GM12891 (cell line): ENCODE measurements at regions not wholly inside any gene's neighbourhood (a gene's known extent, or its start where the extent isn't known, plus 50 kb on each side); places are given as distances from the start of the nearest gene placed in this dataset.
"Not testable (repeated sequence)": the region's sequence is repeated elsewhere in the genome, so short reads cannot be mapped to it uniquely, and the experiment has no call there.

ENCODE experiments used
- DNase-seq: peaks from one replicate; pipeline ENCODE4 v3.0.0; 2011; ENCODE audit warnings: low spot score; ENCODE audit not compliant: insufficient read length
- FAIRE-seq: peaks from 2 replicates; lab custom pipeline; 2011; peaks lifted over from hg19 to GRCh38; lab: Jason Lieb, UNC
- PAX5 ChIP-seq: IDR thresholded peaks from 2 replicates; pipeline ENCODE4 v1.6.1; 2011; ENCODE audit warnings: low read length, moderate library complexity, mild to moderate bottlenecking; ENCODE audit not compliant: insufficient read depth, severe bottlenecking
- POLR2A ChIP-seq: IDR thresholded peaks from 2 replicates; pipeline ENCODE4 v1.6.1; 2011; ENCODE audit warnings: low read depth, low read length, control low read depth
- POLR2AphosphoS5 ChIP-seq: IDR thresholded peaks from 2 replicates; pipeline ENCODE4 v1.6.1; 2011; ENCODE audit warnings: low read depth, low read length, control low read depth
- POU2F2 ChIP-seq: IDR thresholded peaks from 2 replicates; pipeline ENCODE4 v1.6.1; 2011; ENCODE audit warnings: low read depth, mild to moderate bottlenecking, control low read depth, low read length, moderate library complexity
- SPI1 ChIP-seq: IDR thresholded peaks from 2 replicates; pipeline ENCODE4 v1.6.1; 2011; ENCODE audit warnings: low read depth, low read length, control low read depth
- TAF1 ChIP-seq: IDR thresholded peaks from 2 replicates; pipeline ENCODE4 v1.6.1; 2011; ENCODE audit warnings: low read depth, low read length, control low read depth

- FAIRE-seq (no peak), DNase-seq (no peak)
- no peak for TF ChIP-seq TAF1
Measured at GRCh38 chr10:22848509-22848908, 79.3 kb upstream of the ARMC3 start.

DNA sequence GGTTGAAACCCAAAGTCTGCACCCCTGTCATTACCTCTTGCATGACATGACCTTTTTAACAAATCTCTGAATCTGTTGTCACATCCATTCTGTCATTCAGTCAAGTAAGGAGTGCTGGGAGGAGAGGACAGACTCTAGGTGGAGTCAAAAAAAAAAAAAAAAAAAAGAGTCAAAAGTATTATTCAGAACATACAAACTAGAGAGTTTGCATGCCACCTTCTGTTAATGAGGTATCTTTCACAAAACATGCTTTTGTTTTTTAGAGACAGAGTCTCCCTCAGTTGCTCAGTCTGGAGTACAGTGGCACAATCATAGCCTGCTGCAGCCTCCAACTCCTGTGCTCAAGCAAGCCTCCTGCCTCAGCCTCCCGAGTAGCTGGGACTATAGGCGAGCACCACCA is 81.6 kb upstream of the ARMC3 start:
- DNase-seq, result no peak
- TF ChIP-seq POU2F2, result no peak
- no peak for TF ChIP-seq PAX5
- TF ChIP-seq TAF1, result no peak
- no peak for TF ChIP-seq POLR2AphosphoS5
- no peak for TF ChIP-seq POLR2A
- no peak for TF ChIP-seq SPI1
- no peak for FAIRE-seq

GRCh38 chr10:22839639-22840038 is 88.2 kb upstream of the ARMC3 start:
- DNase-seq (no peak), FAIRE-seq (no peak)
- TF ChIP-seq PAX5 (no peak), SPI1 (no peak), POLR2AphosphoS5 (no peak), POLR2A (no peak), POU2F2 (no peak)

DNA sequence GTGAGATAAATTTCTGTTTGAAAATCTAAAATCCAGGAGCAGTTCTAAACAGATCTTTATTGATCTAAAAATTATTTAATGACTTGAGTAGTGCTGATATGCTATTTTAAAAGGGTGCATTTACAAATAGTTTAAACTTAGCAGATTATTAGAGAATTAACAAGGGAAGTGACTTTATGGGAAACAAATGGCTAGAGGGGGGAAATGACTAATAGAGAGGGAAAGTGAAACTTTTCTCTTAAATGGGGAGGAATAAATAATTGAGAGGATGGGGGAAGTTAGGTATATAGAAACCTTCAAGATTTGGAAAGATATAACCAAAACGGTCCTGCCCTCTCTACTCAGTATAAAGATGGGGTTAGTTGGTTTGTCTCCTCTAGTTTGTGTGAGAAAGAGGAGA is 90.1 kb upstream of the ARMC3 start:
- FAIRE-seq (no peak), DNase-seq (no peak)
- TF ChIP-seq PAX5, result no peak
- no peak for TF ChIP-seq TAF1
- TF ChIP-seq POLR2AphosphoS5, result no peak
- TF ChIP-seq POLR2A, result no peak
- TF ChIP-seq SPI1, result no peak
- TF ChIP-seq POU2F2, result no peak

- DNase-seq, result no peak
- no peak for FAIRE-seq
- TF ChIP-seq POLR2AphosphoS5 (no peak), SPI1 (no peak), TAF1 (no peak), POU2F2 (no peak)
Measured at GRCh38 chr10:22837351-22837750, 90.5 kb upstream of the ARMC3 start.

- FAIRE-seq (no peak), DNase-seq (no peak)
- no peak for TF ChIP-seq SPI1
- TF ChIP-seq POLR2AphosphoS5, result no peak
- TF ChIP-seq POU2F2, result no peak
- no peak for TF ChIP-seq TAF1
- no peak for TF ChIP-seq POLR2A
- TF ChIP-seq PAX5, result no peak
Measured at GRCh38 chr10:22834471-22834870, 93.4 kb upstream of the ARMC3 start.

- no peak for DNase-seq
- TF ChIP-seq POLR2AphosphoS5 (no peak), SPI1 (no peak), POLR2A (no peak), POU2F2 (no peak), PAX5 (no peak)
- FAIRE-seq, result no peak
Measured at GRCh38 chr10:22833781-22834180, 94.1 kb upstream of the ARMC3 start.

DNA sequence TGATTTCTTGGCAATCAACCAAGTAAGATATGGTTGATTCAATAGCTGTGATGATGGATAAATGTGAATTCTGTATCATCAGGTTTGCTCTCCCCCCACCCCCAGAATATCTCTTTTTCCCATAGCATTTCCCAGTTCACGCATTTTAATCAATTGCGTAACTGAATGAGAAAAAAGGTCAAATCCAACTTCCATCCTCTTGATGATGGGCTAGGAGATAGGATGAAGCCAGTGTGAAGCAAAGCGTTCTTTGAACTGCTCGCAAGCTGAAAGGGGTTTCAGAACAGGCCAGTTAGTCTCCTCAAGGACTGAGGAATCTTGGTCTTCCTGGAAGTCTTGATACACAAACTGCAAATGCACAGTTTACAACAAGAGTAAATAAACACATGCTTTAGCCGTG is 94.5 kb upstream of the ARMC3 start:
- no peak for DNase-seq
- TF ChIP-seq POLR2AphosphoS5 (no peak), POLR2A (no peak), PAX5 (no peak), SPI1 (no peak), TAF1 (no peak), POU2F2 (no peak)
- no peak for FAIRE-seq

GRCh38 chr10:22832851-22833250 is 95.0 kb upstream of the ARMC3 start:
- TF ChIP-seq PAX5, result no peak
- no peak for FAIRE-seq
- no peak for DNase-seq

GRCh38 chr10:22832066-22832602 is 95.7 kb upstream of the ARMC3 start:
- no peak for FAIRE-seq

DNA sequence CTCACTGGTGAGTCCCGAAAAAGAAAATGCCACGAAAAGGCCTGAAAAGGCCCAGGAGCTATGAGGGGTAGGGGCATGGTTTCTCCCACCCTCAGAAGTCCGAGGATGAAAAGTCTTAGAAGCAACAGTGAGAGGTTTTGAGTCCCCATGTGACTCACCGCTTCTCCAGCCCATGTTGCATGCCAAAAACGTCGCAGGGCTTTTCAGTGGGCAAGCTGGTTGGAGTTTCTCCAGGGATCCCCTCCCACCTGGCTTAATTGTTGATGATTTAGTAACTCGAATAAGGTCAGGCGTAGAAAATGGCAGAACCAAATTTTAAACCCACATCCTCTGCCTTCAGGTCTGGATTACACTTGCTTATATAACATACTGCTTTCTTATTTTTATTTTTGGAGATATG is 96.3 kb upstream of the ARMC3 start:
- DNase-seq (no peak), FAIRE-seq (no peak)

More at GRCh38 chr10:22832066-22832602, 95.7 kb upstream of the ARMC3 start:
- DNase-seq, result no peak
- no peak for TF ChIP-seq POLR2AphosphoS5
- no peak for TF ChIP-seq POLR2A
- TF ChIP-seq SPI1, result no peak
- no peak for TF ChIP-seq POU2F2
- no peak for TF ChIP-seq PAX5
- no peak for TF ChIP-seq TAF1

DNA sequence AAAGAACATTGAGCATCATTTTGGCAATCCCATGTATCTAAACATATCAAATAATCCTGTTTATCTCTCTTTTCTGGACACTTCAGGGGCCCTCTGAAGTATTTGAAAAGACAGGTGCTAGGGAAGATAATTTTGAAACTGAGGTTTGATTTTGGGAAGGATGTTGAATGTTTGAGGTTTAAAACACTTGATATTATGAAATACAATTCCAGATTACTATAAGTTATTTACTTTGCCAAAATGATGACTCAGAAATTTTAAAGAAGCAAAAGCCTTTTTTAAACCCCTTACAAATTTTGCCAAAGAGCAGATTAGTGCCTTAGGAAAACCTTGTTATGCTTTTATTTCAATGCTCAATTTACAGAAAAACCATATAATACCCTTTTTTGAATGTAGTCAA is 99.1 kb upstream of the ARMC3 start:
- not testable (repeated sequence) for FAIRE-seq

More for the DNA sequence above, 96.3 kb upstream of the ARMC3 start:
- TF ChIP-seq POLR2AphosphoS5, result no peak
- no peak for TF ChIP-seq SPI1
- TF ChIP-seq PAX5, result no peak
- TF ChIP-seq POU2F2, result no peak
- no peak for TF ChIP-seq POLR2A

More for the DNA sequence above, 99.1 kb upstream of the ARMC3 start:
- not testable (repeated sequence) for DNase-seq
